Right cardiac atrium (tissue), 5 donors: ENCODE measurements at regions not wholly inside any gene's neighbourhood (a gene's known extent, or its start where the extent isn't known, plus 50 kb on each side); places are given as distances from the start of the nearest gene placed in this dataset.
A peak's percentile ranks its signal among the peaks of the same experiment; 100 is the strongest.
"Not testable (repeated sequence)": the region's sequence is repeated elsewhere in the genome, so short reads cannot be mapped to it uniquely, and the experiment has no call there.

Source experiments
- ATAC-seq, 2 donors: fragments of 200-7000 bp; cut with Tn5 transposase; one replicate each; pipeline versions ENCODE4 v1.8.0 to v1.9.1; 2020; ENCODE audit warnings: moderate library complexity in 2 of 2, mild to moderate bottlenecking in 1 of 2
- DNase-seq, 3 donors: peaks; one replicate each; pipeline ENCODE4 v3.0.0-alpha.2; 2020
- H3K27ac ChIP-seq: one replicate; pipeline ENCODE4 v1.5.1; 2013; ENCODE audit warnings: mild to moderate bottlenecking, low read length, control low read depth, moderate library complexity
- H3K27me3 ChIP-seq: one replicate; pipeline ENCODE4 v1.6.1; 2013; ENCODE audit not compliant: control insufficient read depth, insufficient read depth
- H3K4me1 ChIP-seq: one replicate; pipeline ENCODE4 v1.6.1; 2013; ENCODE audit warnings: low read length; ENCODE audit not compliant: control insufficient read depth, insufficient read depth
- H3K4me3 ChIP-seq: one replicate; pipeline ENCODE4 v1.5.1; 2013; ENCODE audit warnings: low read length, control low read depth
- H3K9me3 ChIP-seq: one replicate; pipeline ENCODE4 v1.6.1; 2013; ENCODE audit warnings: low read length; ENCODE audit not compliant: control insufficient read depth
- WGBS: extraction: QIAGEN DNeasy Blood & Tissue Kit; methylation state at CpG from one replicate; pipeline ENCODE4 v1.1.7; 2013; 5-methylcytosine and 5-hydroxymethylcytosine counted together
- intact Hi-C, 4 donors: fragments of 100-400 bp; cut with DNase I; formaldehyde crosslinking; loops; one replicate each; pipeline versions ENCODE4 v1.11.0 to v1.14.0; 2022 to 2023
- donor health status: healthy with polysubstance abuse.
- donor health status: DM: no; HTN: yes; CAD: no.
- donor health status: DM: no; HTN: no; CAD: no.
- donor health status: DM: no; HTN: yes; CAD: no; lungs with severe emphysema.
- donor health status: DM: yes; HTN: yes; CAD: no.

DNA sequence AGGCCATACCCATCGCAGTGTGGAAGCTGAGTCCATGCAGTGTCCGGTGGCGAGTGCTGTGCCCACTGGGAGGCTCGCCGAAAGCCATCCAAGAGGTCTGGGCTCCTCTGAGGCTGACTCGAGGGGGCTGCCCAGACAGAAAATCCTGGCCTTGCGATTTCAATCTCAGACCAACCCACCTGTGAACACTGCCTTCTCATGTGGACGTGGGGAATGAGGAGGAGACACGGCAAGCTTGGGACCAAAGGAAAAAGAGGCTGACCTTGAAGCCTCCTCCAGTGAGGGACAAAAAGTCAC is 157.2 kb upstream of the AFDN start:
- intact Hi-C loops, result no loop called here
- H3K4me3 ChIP-seq, result no peak overlapping the region
- H3K27me3 ChIP-seq, result no peaks in the 10 kb centered on the region
- H3K27ac ChIP-seq, result no peak overlapping the region
- H3K9me3 ChIP-seq, result no peaks in the 10 kb centered on the region
- 93% methylated on average over 9 of the region's 9 CpGs for WGBS
- no peak for DNase-seq
- ATAC-seq, result no peak
- H3K4me1 ChIP-seq, result no peaks in the 10 kb centered on the region

DNA sequence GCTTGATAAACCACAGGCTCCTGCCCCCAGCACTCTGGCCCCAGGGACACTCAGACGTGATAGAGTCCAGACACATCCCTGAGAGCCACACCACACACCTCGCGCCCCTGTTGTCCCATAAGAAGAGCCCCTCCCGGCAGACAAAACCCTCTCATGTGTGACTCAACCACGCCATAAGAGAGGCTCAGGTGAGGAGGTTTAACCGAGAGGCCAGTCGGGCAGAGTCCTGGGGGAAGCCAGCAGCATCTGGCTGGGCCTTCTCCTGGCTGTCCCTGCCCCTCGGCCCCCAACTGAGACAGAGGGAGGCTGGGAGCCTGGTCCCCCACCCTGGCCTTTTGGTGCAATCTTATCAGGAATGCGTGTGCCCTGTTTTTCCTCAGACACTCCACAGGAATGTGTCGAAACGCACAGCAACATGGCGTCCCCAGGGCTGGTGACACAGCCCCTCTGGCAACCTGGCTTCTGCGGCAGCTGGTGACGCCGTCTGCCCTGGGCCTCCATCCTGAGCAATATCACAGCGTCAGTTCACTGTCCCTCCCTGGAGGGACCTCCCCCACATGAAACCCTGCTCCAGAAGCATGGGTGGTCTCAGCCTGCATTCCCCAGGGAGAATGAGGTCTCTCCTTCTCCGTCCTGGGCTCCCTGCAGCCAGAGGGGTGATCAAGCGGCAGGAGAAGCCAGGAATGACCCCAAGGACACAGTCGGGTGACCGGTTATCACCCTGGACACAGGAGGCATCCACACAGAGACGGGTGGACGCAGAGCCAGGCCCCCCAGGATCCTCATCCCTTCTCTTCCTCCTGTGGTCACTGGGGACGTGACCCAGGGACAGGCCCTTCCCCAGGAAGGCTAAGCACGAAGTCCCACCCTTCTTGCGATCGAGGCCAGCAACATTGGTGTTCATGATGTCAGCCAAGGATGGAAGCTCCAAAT is 156.6 kb upstream of the AFDN start:
- H3K4me3 ChIP-seq, result no peak overlapping the region
- no peak overlapping the region for H3K27ac ChIP-seq
- no peaks in the 10 kb centered on the region for H3K27me3 ChIP-seq
- ATAC-seq (no peak), DNase-seq (no peak)
- no peaks in the 10 kb centered on the region for H3K9me3 ChIP-seq
- WGBS, result 81% methylated on average over 26 of the region's 26 CpGs
- intact Hi-C loops, result no loop called here
- no peaks in the 10 kb centered on the region for H3K4me1 ChIP-seq

DNA sequence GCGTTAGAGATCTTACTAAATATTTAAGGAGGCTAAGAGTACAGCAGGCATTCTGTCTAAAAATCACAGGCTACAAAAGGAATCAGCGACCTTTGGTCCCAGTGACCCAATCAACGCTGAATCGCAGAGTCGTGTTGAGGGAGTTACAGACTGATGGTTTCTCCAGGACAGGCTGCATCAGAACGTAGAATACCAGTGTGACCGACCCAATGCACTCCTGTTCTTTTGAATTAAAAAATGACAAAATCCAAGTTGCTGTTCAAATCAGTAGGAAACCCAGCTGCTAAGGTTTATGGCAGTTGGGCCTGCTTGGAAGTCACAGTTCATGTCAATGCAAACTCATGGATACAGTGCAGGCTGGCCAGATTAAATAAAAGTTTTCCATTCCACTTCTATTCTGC is 155.8 kb upstream of the AFDN start:
- H3K27me3 ChIP-seq, result no peaks in the 10 kb centered on the region
- intact Hi-C loops, result no loop called here
- H3K4me1 ChIP-seq, result peaks cover 2% of the 10 kb centered on the region
- no peak overlapping the region for H3K4me3 ChIP-seq
- H3K9me3 ChIP-seq, result no peaks in the 10 kb centered on the region
- DNase-seq, result no peak
- no peak for ATAC-seq
- WGBS, result 94% methylated on average over 7 of the region's 7 CpGs
- H3K27ac ChIP-seq, result no peak overlapping the region

GRCh38 chr6:167671379-167671976 is 155.2 kb upstream of the AFDN start:
- H3K27ac ChIP-seq, H3K27me3 ChIP-seq, ATAC-seq, H3K4me3 ChIP-seq, DNase-seq, H3K4me1 ChIP-seq, H3K9me3 ChIP-seq, intact Hi-C loops: not testable (repeated sequence)
- 93% methylated on average over 3 of the region's 3 CpGs for WGBS

GRCh38 chr6:167671977-167672687 is 154.6 kb upstream of the AFDN start:
- Histone ChIP-seq H3K4me1 (peaks cover 9% of the 10 kb centered on the region), H3K9me3 (no peaks in the 10 kb centered on the region), H3K27ac (no peak overlapping the region), H3K4me3 (no peak overlapping the region), H3K27me3 (no peaks in the 10 kb centered on the region)
- DNase-seq, result no peak
- no peak for ATAC-seq
- WGBS, result 93% methylated on average over 33 of the region's 33 CpGs
- intact Hi-C loops, result no loop called here

DNA sequence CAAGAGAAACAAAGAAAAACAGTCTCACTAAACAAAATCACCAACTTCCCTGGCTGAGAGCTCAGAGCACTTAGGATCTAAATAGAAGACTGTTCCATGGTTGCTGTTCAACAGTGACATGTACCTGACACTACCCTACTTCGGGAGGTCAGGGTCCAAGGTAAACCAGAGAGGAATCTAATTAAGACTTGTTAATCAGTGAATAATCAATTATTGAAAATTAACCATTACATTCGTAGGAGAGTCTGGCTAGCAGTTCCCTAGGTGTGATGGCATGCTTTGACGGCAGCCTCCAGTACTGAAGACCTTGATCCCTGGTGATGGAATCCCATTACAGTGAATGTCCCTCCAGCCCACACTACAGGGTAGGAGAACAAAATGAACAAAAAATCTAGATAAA is 154.0 kb upstream of the AFDN start:
- H3K4me3 ChIP-seq, result no peak overlapping the region
- intact Hi-C loops, result no loop called here
- ATAC-seq, result no peak

GRCh38 chr6:167673946-167674345 is 152.8 kb upstream of the AFDN start:
- no peak for DNase-seq
- H3K4me3 ChIP-seq, result no peak overlapping the region
- no peaks in the 10 kb centered on the region for H3K9me3 ChIP-seq
- ATAC-seq, result no peak
- no peak overlapping the region for H3K27ac ChIP-seq
- intact Hi-C loops, result no loop called here
- no peaks in the 10 kb centered on the region for H3K27me3 ChIP-seq
- peaks cover 12% of the 10 kb centered on the region for H3K4me1 ChIP-seq
- 61% methylated on average over 5 of the region's 5 CpGs for WGBS

More for the DNA sequence above, 154.0 kb upstream of the AFDN start:
- WGBS, result 95% methylated on average over 3 of the region's 3 CpGs
- peaks cover 10% of the 10 kb centered on the region for H3K4me1 ChIP-seq
- no peaks in the 10 kb centered on the region for H3K27me3 ChIP-seq
- no peak for DNase-seq
- H3K27ac ChIP-seq, result no peak overlapping the region
- H3K9me3 ChIP-seq, result no peaks in the 10 kb centered on the region

DNA sequence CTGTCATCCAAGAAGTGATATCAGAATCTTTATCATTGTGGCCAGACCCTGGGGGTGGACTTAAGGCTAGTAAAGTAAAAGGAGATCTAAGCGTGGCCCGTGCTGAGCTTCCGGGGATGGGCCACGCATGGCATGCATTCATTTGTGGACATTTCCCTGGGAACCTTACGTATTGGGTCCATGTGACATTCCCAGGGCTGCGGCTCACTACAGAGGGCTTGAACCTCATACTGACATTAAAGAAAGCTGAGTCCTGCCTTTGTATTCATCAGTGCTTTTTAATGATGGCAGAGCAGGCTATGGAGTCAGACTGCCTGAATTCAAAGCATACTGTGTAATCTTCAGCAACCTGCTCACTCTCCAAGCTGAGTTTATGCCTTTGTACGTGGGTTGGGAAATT is 152.2 kb upstream of the AFDN start:
- ATAC-seq (no peak), DNase-seq (no peak)
- intact Hi-C loops, result no loop called here
- Histone ChIP-seq H3K9me3 (no peaks in the 10 kb centered on the region), H3K4me3 (no peak overlapping the region), H3K27me3 (no peaks in the 10 kb centered on the region), H3K4me1 (peaks cover 12% of the 10 kb centered on the region), H3K27ac (no peak overlapping the region)
- 87% methylated on average over 7 of the region's 7 CpGs for WGBS

DNA sequence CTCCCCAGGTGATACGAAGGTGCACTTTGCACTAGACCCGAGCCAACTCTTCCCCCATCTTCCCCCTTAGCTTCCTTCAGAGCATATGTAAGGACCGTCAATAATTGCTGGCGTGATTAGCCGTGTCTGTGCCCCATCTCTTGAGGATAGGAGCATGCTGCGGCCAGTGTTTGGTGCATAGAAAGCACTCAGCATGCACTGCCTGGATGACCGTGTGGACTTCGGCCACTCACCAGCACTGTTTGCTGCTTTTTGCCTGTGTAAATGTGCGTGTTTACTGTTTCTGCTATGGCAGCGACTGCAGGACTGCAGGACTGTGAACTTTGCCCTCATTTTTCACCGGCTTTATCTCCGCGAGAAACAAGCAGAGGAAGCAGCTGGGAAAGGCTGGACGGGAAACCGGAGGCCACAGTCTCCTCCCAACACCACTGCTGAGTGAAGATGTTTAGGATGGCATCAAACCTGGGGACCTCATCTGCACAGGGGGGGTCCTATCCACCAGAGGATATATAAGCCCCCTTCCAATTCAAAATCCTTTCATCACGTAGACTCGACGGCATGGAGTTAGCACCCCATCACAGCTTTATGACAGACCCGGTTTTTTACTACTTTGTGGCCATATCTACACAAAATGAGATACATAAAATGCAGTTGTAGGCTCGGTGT is 150.6 kb upstream of the AFDN start:
- Histone ChIP-seq H3K27ac (no peak overlapping the region), H3K27me3 (no peaks in the 10 kb centered on the region), H3K9me3 (no peaks in the 10 kb centered on the region), H3K4me3 (no peak overlapping the region), H3K4me1 (peaks cover 12% of the 10 kb centered on the region)
- WGBS, result 32% methylated on average over 20 of the region's 20 CpGs
- intact Hi-C loops, result no loop called here
- ATAC-seq (peak; percentile 78 to 87), DNase-seq (peak in 2 of 3 donors; percentile 47 to 66)

DNA sequence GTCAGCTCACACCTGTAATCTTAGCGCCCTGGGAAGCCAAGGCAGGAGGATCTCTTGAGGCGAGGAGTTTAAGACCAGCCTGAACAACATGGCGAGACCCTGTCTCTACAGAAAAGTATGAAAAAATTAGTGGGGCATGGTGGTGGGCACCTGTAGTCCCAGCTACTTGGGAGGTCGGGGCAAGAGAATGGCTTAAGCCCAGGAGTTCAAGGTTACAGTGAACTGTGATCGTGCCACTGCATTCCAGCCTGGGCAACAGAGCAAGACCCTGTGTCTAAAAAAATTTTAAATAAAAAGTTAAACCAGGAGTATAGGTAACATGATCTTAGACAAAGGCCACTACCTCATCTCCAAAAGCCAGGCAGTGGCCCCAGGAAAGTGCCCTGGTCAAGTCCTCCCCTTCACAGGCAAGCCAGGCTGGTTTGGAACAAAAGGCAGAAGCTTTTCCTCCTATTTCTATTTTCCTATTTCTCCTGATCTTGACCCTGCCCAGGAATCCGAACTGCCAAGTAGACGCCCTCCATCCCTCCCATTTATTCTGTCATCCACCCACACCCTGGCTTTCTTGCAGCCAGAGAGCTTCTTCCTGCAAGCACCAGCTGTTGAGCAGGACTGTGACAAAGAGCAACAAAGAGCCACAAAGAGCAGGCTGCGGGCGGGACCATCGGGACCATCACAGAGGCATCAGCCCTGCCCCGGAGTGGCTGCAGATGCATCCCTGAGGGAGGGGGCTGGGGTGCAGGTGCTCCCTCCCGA is 149.9 kb upstream of the AFDN start:
- Histone ChIP-seq H3K4me1 (peaks cover 16% of the 10 kb centered on the region), H3K27ac (no peak overlapping the region), H3K4me3 (no peak overlapping the region), H3K27me3 (no peaks in the 10 kb centered on the region), H3K9me3 (no peaks in the 10 kb centered on the region)
- DNase-seq (peak in 1 of 3 donors; percentile 61), ATAC-seq (peak; percentile 36 to 77)
- intact Hi-C loops, result no loop called here
- 61% methylated on average over 12 of the region's 12 CpGs for WGBS
